ENCODE measurements at regions not wholly inside any gene's neighbourhood (a gene's known extent, or its start where the extent isn't known, plus 50 kb on each side); places are given as distances from the start of the nearest gene placed in this dataset.

- intact Hi-C loops (cut with DNase I) = no loop called here
- no peaks in the 10 kb centered on the region for H3K36me3 ChIP-seq
- no peak overlapping the region for H3K27ac ChIP-seq
- WGBS (ENCODE audit: insufficient coverage, low coverage, low lambda C conversion rate, missing lambda C conversion rate) = 49% methylated on average over 3 of the region's 3 CpGs
- no peak for DNase-seq
- no peaks in the 10 kb centered on the region for H3K27me3 ChIP-seq
- H3K4me3 ChIP-seq = no peak overlapping the region
- H3K4me1 ChIP-seq = no peaks in the 10 kb centered on the region
- ATAC-seq = no peak
- H3K9me3 ChIP-seq = no peaks in the 10 kb centered on the region
- TF ChIP-seq POLR2A (IDR thresholded peaks at IDR 0.05) (no peak), CTCF (IDR thresholded peaks at IDR 0.05) (no peak)
Observed at GRCh38 chr3:18840535-18841137, 307.7 kb upstream of the KCNH8 start.

- Histone ChIP-seq H3K9me3 (no peaks in the 10 kb centered on the region), H3K27me3 (no peaks in the 10 kb centered on the region), H3K4me3 (no peak overlapping the region), H3K36me3 (no peaks in the 10 kb centered on the region), H3K27ac (no peak overlapping the region), H3K4me1 (no peaks in the 10 kb centered on the region)
- 75% methylated on average over 1 of the region's 1 CpG for WGBS (ENCODE audit: insufficient coverage, low coverage, low lambda C conversion rate, missing lambda C conversion rate)
- TF ChIP-seq CTCF (IDR thresholded peaks at IDR 0.05) = no peak
- TF ChIP-seq POLR2A (IDR thresholded peaks at IDR 0.05) = no peak
- ATAC-seq (no peak), DNase-seq (no peak)
- intact Hi-C loops (cut with DNase I) = no loop called here
Observed at GRCh38 chr3:18838758-18839157, 309.6 kb upstream of the KCNH8 start.

- Histone ChIP-seq H3K27me3 (no peaks in the 10 kb centered on the region), H3K4me1 (no peaks in the 10 kb centered on the region), H3K27ac (no peak overlapping the region), H3K4me3 (no peak overlapping the region), H3K9me3 (no peaks in the 10 kb centered on the region), H3K36me3 (no peaks in the 10 kb centered on the region)
- intact Hi-C loops (cut with DNase I) = no loop called here
- DNase-seq (no peak), ATAC-seq (no peak)
- no peak for TF ChIP-seq POLR2A (IDR thresholded peaks at IDR 0.05)
- no peak for TF ChIP-seq CTCF (IDR thresholded peaks at IDR 0.05)
- WGBS (ENCODE audit: insufficient coverage, low coverage, low lambda C conversion rate, missing lambda C conversion rate) = 38% methylated on average over 3 of the region's 3 CpGs
Observed at GRCh38 chr3:18837137-18837755, 311.1 kb upstream of the KCNH8 start.

GRCh38 chr3:18835021-18835420, 313.3 kb upstream of the KCNH8 start:
- Histone ChIP-seq H3K27me3 (no peaks in the 10 kb centered on the region), H3K27ac (no peak overlapping the region), H3K4me1 (no peaks in the 10 kb centered on the region), H3K4me3 (no peak overlapping the region), H3K9me3 (no peaks in the 10 kb centered on the region), H3K36me3 (no peaks in the 10 kb centered on the region)
- TF ChIP-seq CTCF (IDR thresholded peaks at IDR 0.05) (no peak), POLR2A (IDR thresholded peaks at IDR 0.05) (no peak)
- intact Hi-C loops (cut with DNase I) = no loop called here
- ATAC-seq (no peak), DNase-seq (no peak)
- WGBS (ENCODE audit: insufficient coverage, low coverage, low lambda C conversion rate, missing lambda C conversion rate) = 72% methylated on average over 4 of the region's 4 CpGs

Data from right lobe of liver (tissue), 6 donors.